HG02798 (cell line): ENCODE measurements at regions not wholly inside any gene's neighbourhood (a gene's known extent, or its start where the extent isn't known, plus 50 kb on each side); places are given as distances from the start of the nearest gene placed in this dataset.

ENCODE experiments used
- ATAC-seq: cut with Tn5 transposase; IDR thresholded peaks from one replicate; pipeline ENCODE4 v1.9.1; 2021; ENCODE audit warnings: mild to moderate bottlenecking; ENCODE audit not compliant: unreplicated experiment, poor library complexity

- no peak for ATAC-seq
These were observed 122.2 kb downstream of the SIK1 start for GRCh38 chr21:43304621-43305335.

- ATAC-seq, result no peak
These were observed 122.7 kb downstream of the SIK1 start for GRCh38 chr21:43304206-43304605.

- ATAC-seq, result no peak
These were observed 123.4 kb downstream of the SIK1 start for GRCh38 chr21:43303275-43304178.

- no peak for ATAC-seq
These were observed 124.2 kb downstream of the SIK1 start for GRCh38 chr21:43302769-43303168.

GRCh38 chr21:43302062-43302700, 124.8 kb downstream of the SIK1 start:
- no peak for ATAC-seq

- no peak for ATAC-seq
These were observed 125.4 kb downstream of the SIK1 start for GRCh38 chr21:43301409-43302061.

GRCh38 chr21:43300496-43301408, 126.2 kb downstream of the SIK1 start:
- ATAC-seq, result no peak

- no peak for ATAC-seq
These were observed 127.3 kb downstream of the SIK1 start for GRCh38 chr21:43299441-43300277.

GRCh38 chr21:43298546-43299440, 128.1 kb downstream of the SIK1 start:
- ATAC-seq, result no peak

GRCh38 chr21:43297989-43298388, 128.9 kb downstream of the SIK1 start:
- no peak for ATAC-seq

- ATAC-seq, result no peak
These were observed 128.7 kb downstream of the CRYAA start for GRCh38 chr21:43297391-43297981.

GRCh38 chr21:43295066-43295958, 126.5 kb downstream of the CRYAA start:
- no peak for ATAC-seq

- ATAC-seq, result no peak
These were observed 125.5 kb downstream of the CRYAA start for GRCh38 chr21:43294194-43294902.

GRCh38 chr21:43292866-43293142, 124.0 kb downstream of the CRYAA start:
- ATAC-seq, result no peak

- ATAC-seq, result no peak
These were observed 123.4 kb downstream of the CRYAA start for GRCh38 chr21:43292041-43292865.
